GM12864 (cell line): ENCODE measurements at regions not wholly inside any gene's neighbourhood (a gene's known extent, or its start where the extent isn't known, plus 50 kb on each side); places are given as distances from the start of the nearest gene placed in this dataset.

ENCODE experiments used
- DNase-seq: peaks from one replicate; pipeline ENCODE4 v3.0.0-alpha.2; 2011; ENCODE audit warnings: low read depth
- H3K4me3 ChIP-seq: 2 replicates; pipeline ENCODE4 v1.5.1; 2011; ENCODE audit warnings: mild to moderate bottlenecking, low read depth, low read length, control low read depth
- CTCF ChIP-seq: IDR thresholded peaks from 2 replicates; pipeline ENCODE4 v1.5.1; 2011; ENCODE audit warnings: low read depth, mild to moderate bottlenecking, moderate library complexity, low read length, control low read depth, inconsistent platforms; ENCODE audit errors: missing control alignments

- TF ChIP-seq CTCF = no peak
- no peak overlapping the region for H3K4me3 ChIP-seq
- no peak for DNase-seq
Observed at GRCh38 chr7:132677918-132678317, 101.6 kb upstream of the PLXNA4 start.

- TF ChIP-seq CTCF = no peak
- DNase-seq = no peak
- no peak overlapping the region for H3K4me3 ChIP-seq
Observed at GRCh38 chr7:132672200-132672990, 96.1 kb upstream of the PLXNA4 start.

GRCh38 chr7:132666774-132667172 is 90.5 kb upstream of the PLXNA4 start:
- H3K4me3 ChIP-seq = no peak overlapping the region
- TF ChIP-seq CTCF = no peak
- DNase-seq = no peak

GRCh38 chr7:132666071-132666773 is 90.0 kb upstream of the PLXNA4 start:
- no peak for TF ChIP-seq CTCF
- no peak for DNase-seq
- H3K4me3 ChIP-seq = no peak overlapping the region

GRCh38 chr7:132656846-132657776 is 80.8 kb upstream of the PLXNA4 start:
- H3K4me3 ChIP-seq = no peak overlapping the region
- TF ChIP-seq CTCF = peak; percentile 51
- no peak for DNase-seq

- no peak for TF ChIP-seq CTCF
- H3K4me3 ChIP-seq = no peak overlapping the region
- DNase-seq = no peak
Observed at GRCh38 chr7:132656341-132656740, 80.1 kb upstream of the PLXNA4 start.
